ENCODE measurements at regions not wholly inside any gene's neighbourhood (a gene's known extent, or its start where the extent isn't known, plus 50 kb on each side); places are given as distances from the start of the nearest gene placed in this dataset.

- no peak for DNase-seq
Observed at GRCh38 chr15:95860406-95860805, 470.1 kb upstream of the NR2F2 start.

DNA sequence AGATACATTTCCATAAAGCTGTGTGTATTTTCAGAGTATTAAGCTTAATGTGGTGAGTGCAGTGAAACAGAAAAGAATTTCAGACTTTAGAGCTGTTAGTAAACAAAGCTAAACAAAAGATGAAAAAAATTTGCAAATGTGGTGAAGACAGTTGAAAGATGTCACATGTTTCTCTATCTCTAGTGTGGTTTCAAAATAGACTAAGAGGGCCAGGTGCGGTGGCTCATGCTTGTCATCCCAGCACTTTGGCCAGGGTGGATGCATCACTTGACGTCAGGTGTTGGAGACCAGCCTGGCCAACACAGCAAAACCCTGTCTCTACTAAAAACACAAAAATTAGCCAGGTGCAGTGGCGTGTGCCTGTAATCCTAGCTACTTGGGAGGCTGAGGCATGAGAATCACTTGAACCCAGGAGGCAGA lies 466.0 kb upstream of the NR2F2 start:
- no peak for DNase-seq

DNA sequence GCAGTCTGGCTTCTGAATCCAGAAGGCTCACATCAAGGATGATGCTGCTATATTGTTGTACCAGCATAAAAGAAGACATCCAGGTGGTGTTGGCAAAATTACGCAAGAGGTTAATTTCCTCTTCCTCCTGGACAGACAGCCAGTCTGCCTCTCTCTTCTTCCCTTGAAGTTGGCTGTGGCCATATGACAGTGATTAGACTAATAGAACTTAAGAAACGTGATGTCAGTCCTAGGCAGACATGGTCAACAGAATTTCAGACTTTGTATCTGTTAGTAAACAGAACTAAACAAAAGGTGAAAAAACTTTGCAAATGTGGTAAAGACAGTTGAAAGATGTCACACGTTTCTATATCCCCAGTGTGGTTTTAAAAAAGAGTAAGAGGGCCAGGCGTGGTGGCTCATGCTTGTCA lies 465.2 kb upstream of the NR2F2 start:
- DNase-seq: no peak

- no peak for DNase-seq
Observed at GRCh38 chr15:95866711-95867440, 463.6 kb upstream of the NR2F2 start.

DNA sequence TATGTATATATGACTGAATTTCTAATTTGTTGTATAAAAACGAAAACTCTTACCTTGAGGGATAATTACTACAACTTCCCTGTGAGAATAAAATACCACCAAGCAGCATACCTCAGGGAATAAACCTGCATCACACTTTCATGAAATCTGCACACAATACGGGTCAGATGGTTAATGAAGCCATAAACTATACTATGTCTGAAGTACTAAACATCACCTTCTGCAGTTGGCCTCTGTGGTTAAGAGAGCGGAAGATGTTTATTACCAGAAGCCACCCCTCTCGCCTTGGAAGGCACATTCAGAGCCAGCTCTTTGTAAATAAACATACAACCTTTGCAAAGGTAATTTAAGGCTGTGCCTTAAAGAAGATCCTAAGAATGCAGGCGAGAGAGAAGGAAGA lies 462.1 kb upstream of the NR2F2 start:
- no peak for DNase-seq

- no peak for DNase-seq
Observed at GRCh38 chr15:95868970-95869369, 461.5 kb upstream of the NR2F2 start.

DNA sequence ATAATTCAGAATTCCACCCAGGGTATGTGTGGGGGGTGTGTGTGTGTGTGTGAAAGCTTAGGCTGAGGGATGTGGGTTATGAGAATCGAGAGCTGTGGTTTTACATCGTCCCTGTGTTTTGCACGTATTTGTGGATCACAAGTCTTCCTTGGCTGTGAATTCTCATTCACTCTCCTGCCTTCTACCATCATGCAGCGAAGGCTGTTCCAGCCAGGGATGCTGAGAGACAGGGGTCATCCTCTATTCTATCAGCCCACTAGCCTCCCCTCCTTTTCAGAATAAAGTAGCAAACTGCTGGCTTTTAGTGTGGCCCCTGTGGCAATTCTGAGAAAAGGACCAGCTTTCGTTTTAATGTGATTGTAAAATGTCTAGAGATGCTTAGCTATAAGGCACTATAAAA lies 460.6 kb upstream of the NR2F2 start:
- DNase-seq: no peak

DNA sequence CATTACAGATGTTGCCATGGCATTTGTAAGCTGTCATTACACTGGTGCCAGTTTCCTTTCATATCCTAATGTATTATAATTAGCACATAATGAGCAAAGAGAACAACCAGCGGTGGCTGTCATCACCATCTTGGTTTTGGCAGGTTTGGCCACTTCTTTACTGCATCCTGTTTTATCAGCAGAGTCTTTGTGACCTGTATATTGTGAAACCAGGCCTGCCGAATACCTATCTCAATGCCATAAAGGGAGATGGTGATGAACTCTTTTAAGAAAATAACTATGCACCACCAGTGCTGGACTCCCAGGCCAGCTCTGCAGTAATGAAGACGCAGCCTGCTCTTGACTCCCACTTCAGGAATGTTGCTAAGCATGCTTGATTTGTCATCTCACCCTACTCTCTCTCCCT lies 458.1 kb upstream of the NR2F2 start:
- DNase-seq: no peak

- no peak for DNase-seq
Observed at GRCh38 chr15:95874637-95875036, 455.9 kb upstream of the NR2F2 start.

DNA sequence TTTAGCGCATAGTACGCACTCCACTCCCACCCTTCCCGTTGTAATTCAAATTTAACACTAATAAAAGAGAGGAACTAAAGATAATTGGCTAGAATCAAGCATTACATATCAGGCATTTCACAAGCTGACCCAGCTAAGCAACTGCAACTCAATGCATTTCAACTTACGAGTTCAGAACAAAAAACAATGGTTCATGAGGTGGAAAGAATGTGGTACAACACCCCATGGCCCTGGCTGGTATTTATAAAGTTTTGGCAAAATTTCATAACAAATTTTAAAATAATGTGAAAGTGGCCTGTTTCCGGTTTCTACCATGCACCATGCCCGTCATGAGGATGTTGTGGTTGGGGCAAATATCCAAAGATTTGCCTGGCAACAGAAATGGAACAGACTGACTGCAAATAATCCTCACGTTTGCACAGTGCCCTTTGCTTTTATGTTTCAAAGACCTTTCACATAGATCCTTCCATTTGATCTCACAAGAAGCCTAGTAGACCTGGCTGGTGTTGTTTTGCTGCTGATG lies 455.3 kb upstream of the NR2F2 start:
- no peak for DNase-seq

DNA sequence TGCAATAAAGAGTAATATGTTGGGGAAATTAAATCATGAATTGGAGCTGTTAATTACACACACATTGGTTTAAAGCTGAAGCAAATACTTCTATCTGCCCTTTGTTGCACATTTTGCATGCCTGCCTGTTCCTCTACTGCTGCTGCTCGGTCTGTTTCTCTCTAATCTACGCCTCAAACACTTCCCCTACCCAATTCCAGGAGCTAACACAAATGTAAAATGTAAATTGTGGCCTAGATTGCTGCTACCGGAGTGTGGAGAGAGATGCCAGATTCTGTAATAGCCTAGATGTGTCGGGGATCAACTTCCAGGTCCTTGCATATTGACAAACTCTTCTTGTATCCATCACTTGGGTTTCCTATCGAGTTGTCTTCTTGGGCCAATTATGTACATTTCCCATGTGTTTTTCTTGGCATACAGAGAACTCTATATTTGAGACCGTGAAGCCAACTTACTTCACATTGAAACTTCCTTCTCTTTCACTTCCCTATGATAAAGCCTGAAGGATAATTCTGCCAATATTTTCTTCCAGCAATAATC lies 450.4 kb upstream of the NR2F2 start:
- no peak for DNase-seq

DNA sequence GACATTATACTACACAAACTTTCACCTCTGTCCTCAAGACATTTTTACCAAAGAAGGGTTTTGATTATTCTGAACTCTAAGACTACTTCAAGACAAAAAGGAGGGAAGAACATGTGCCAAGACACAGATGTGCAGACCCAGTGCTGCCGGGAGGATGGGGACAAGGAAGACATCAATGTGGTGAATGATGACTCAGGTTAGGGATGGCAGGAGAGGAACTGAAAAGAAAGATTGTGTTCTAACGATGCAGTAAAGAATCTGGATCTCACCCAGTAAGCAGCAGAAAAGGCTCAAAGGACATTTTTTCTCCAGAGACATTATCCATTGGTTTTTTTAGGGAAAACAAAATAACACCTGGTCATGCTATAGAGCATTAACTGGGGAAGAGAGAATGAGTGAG lies 449.9 kb upstream of the NR2F2 start:
- DNase-seq: no peak

- no peak for DNase-seq
Observed at GRCh38 chr15:95883064-95883463, 447.4 kb upstream of the NR2F2 start.

- no peak for DNase-seq
Observed at GRCh38 chr15:95884276-95884675, 446.2 kb upstream of the NR2F2 start.

DNA sequence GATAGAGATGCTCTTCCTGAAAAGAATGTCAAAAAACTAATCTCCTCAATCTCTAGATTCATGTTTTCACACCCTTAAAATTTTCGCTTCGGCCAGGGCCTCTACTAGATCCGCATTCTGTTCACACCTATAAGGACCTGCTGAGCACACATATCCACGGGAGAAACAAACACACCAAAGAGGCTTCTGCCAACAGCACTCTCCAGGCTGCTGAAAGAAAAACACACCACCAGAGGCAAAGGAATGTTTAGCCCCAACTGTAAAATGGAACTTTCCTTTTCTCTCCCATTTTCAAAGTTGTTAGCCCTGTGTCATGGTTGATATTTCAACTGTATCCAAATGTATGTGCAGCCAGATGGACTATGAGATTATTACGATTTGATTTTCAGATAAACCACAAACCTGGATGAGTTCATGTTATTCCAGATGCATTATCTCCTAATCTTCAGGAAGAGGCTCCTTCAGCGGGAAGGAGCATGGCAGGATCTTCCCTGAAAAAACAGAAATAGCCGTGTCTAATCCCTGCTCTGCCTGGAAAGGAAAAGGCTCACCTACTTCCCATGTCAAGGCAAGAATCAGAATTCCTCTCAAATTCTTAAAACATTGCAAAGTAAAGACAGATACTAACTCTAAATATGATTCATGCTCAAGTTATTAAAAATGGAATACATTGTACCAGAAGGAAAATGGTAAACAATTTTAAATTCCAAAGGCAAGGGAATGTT lies 442.7 kb upstream of the NR2F2 start:
- no peak for DNase-seq

GRCh38 chr15:95888762-95889161 lies 441.7 kb upstream of the NR2F2 start:
- no peak for DNase-seq

DNA sequence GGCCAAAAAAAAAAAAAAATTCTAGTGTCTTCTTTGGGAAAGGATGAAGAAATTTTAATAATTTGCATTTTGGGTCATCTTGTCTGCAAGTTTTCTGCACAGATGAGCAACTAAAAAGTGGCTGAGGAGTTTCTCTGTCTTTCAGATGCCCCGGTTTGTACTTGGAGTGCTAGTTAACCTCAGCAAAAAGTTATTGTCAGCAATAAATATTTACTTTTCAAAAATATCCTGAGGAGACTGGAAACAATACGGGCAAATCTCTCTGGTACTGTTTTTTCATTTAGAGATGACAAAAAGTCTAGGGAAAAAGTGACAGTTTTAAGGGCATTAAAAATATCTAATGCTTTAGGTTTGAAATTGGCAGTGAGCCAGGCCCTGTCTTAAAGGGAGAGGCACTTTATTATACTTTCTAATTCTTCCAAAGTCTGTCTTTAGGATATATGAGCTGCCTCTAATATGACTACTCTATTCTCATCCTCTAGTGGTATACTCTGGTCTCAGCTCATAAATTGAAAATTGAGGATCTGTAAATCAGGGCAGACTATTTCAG lies 436.0 kb upstream of the NR2F2 start:
- no peak for DNase-seq

DNA sequence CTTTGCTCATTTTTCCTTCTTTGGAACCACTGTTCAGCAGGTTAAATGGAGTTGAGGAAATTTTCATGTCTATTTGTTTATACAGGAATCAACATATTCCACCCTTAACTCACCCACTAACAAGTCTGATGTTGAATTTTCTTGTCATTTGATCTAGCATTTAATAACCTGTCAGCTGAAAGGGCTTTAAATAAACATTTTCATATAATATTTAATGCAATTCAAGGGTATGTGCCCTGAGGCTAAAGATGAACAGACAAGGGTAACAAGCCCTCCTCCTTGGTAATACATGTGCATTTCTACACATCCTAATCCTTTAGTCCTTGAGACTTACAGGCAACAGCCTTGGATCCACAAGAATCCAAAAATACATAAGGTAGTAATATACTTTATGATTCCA lies 435.0 kb upstream of the NR2F2 start:
- DNase-seq: no peak

DNA sequence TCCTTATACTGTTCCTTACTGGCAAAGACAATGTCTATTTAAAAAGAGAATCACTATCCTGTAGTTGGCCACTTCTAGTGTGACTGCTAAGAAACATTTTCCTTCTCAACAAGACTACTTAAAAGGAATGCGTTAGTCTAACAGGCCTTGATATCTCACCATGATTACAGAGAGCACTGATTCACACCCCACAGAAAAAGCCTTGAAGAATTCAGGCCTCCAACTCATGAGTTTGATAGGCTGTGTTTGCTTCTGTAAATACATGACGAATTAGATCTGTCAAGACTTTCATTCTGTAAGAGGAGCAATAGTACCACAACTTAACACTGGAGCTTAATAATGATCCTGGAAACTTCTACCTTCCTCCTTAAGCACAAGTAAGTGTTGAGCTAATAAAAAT lies 432.8 kb upstream of the NR2F2 start:
- no peak for DNase-seq

- no peak for DNase-seq
Observed at GRCh38 chr15:95898761-95899160, 431.7 kb upstream of the NR2F2 start.

DNA sequence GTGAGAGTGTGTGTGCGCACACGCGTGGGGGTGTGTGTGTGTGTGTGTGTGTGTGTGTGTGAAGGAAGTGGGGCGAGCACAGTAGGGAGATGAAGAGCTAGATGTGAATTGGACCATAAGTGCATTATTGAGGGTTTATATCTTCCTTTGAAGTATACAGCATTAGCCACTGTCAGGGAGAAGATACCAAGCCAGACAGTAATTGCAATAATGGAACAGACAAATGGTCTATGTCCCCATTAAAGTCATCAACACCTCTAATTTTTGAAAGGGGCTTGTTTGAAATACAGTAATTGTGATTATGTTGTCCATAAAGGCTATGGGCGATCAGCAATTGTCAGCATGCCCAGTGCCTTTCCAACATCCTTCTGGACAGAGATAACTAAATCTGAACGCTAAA lies 429.2 kb upstream of the NR2F2 start:
- DNase-seq: no peak

DNA sequence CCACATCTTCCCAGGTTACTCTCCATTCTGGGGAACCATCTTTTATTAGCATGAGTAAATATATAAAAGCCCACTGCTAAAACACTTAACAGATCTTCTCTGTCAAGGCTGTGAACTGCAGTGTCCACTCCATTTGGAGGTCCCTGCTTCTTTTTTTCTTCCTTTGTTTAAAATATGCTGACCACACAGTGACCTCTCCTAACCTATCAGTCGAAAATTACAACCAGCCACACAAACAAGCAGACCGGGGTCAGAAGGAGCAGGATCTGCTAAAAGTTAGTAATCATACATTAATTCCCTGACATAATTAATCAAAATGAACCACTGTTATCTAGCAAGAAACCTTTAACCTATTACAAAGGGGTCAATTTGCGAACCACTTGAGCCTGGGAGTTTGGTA lies 427.9 kb upstream of the NR2F2 start:
- no peak for DNase-seq

GRCh38 chr15:95903352-95903751 lies 427.1 kb upstream of the NR2F2 start:
- DNase-seq: no peak

DNA sequence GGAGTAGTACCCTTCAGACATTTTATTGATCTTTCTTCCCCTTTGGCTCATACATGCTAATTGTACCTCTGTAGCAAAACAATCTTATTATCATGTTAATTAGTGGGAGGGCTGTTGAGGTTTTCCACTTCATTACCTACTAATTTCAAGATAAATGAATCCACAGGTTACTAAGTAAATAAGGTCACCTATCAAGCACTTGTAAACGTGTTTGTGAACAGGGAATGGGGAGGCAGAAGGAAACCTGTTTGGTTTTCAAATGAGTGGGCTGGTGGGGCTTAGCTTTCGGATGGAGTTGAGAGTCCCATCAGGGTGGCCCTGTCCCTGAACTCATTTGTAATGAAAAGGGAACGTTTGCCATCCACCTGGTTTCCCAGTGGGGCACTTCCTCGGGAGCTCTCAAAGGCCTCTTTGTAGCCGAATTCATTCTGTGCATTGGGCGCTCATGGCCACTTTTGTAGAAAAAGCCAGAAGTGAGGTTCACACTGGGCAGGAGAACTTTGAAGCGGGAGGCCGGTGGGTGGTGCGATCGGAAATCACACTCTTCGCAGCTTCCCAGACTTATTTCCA lies 419.8 kb upstream of the NR2F2 start:
- DNase-seq: no peak
